Activated T-cell treated with anti-CD3 and anti-CD28 coated beads, Interleukin-2, amount 50 U/mL, for 48 hours (primary cell): ENCODE measurements at regions not wholly inside any gene's neighbourhood (a gene's known extent, or its start where the extent isn't known, plus 50 kb on each side); places are given as distances from the start of the nearest gene placed in this dataset.

Experiments used
- DNase-seq, 2 experiments: peaks; one replicate each; pipeline ENCODE4 v3.0.0-alpha.2; 2020

GRCh38 chr10:83592337-83592935, 546.9 kb upstream of the GHITM start:
- no peak for DNase-seq

GRCh38 chr10:83603708-83604107, 535.6 kb upstream of the GHITM start:
- no peak for DNase-seq

GRCh38 chr10:83605783-83606630, 533.3 kb upstream of the GHITM start:
- no peak for DNase-seq

- DNase-seq, result no peak
Measured at GRCh38 chr10:83607959-83608745, 531.2 kb upstream of the GHITM start.

GRCh38 chr10:83612050-83612449, 527.3 kb upstream of the GHITM start:
- DNase-seq, result no peak

- no peak for DNase-seq
Measured at GRCh38 chr10:83612746-83613145, 526.6 kb upstream of the GHITM start.

- DNase-seq, result no peak
Measured at GRCh38 chr10:83617172-83617571, 522.1 kb upstream of the GHITM start.

GRCh38 chr10:83617692-83618545, 521.4 kb upstream of the GHITM start:
- DNase-seq, result no peak

GRCh38 chr10:83625831-83626360, 513.4 kb upstream of the GHITM start:
- no peak for DNase-seq

- no peak for DNase-seq
Measured at GRCh38 chr10:83632701-83633100, 506.6 kb upstream of the GHITM start.

- no peak for DNase-seq
Measured at GRCh38 chr10:83633547-83633946, 505.8 kb upstream of the GHITM start.

GRCh38 chr10:83636826-83637225, 502.5 kb upstream of the GHITM start:
- DNase-seq, result no peak

GRCh38 chr10:83647526-83647925, 491.8 kb upstream of the GHITM start:
- DNase-seq, result no peak

GRCh38 chr10:83648201-83648600, 491.1 kb upstream of the GHITM start:
- DNase-seq, result no peak

GRCh38 chr10:83649471-83649870, 489.8 kb upstream of the GHITM start:
- DNase-seq, result no peak

- no peak for DNase-seq
Measured at GRCh38 chr10:83654689-83655088, 484.6 kb upstream of the GHITM start.

GRCh38 chr10:83656924-83657323, 482.4 kb upstream of the GHITM start:
- no peak for DNase-seq

GRCh38 chr10:83657487-83657886, 481.8 kb upstream of the GHITM start:
- DNase-seq, result no peak

GRCh38 chr10:83663918-83664317, 475.4 kb upstream of the GHITM start:
- no peak for DNase-seq

GRCh38 chr10:83666762-83667161, 472.5 kb upstream of the GHITM start:
- no peak for DNase-seq

- no peak for DNase-seq
Measured at GRCh38 chr10:83667594-83667993, 471.7 kb upstream of the GHITM start.

- no peak for DNase-seq
Measured at GRCh38 chr10:83673316-83673715, 466.0 kb upstream of the GHITM start.

- DNase-seq, result no peak
Measured at GRCh38 chr10:83677795-83678194, 461.5 kb upstream of the GHITM start.
